HepG2 (cell line): ENCODE measurements at regions not wholly inside any gene's neighbourhood (a gene's known extent, or its start where the extent isn't known, plus 50 kb on each side); places are given as distances from the start of the nearest gene placed in this dataset.

Experiments
- ATAC-seq: fragments of 200-7000 bp; cut with Tn5 transposase; 3 replicates; pipeline ENCODE4 v1.9.1; 2020; ENCODE audit warnings: mild to moderate bottlenecking, moderate library complexity
- BruUV-seq: library from RNA; stranded (reverse); fragments of 400-500 nt; replicated peaks from 2 replicates; lab custom pipeline; 2021; lab: Mats Ljungman, UMichigan
- CTCF ChIA-PET: fragments of 300-600 bp; formaldehyde crosslinking; extraction: SDS; loops from one replicate; lab custom pipeline; 2021; ENCODE audit warnings: low total read pairs, inconsistent platforms, low intra/inter-chr PET ratio; lab: Yijun Ruan, JAX
- POLR2A ChIA-PET: fragments of 350-600 bp; sonication (Branson Sonifier 250); formaldehyde crosslinking; loops from one replicate; lab custom pipeline; 2020; ENCODE audit warnings: antibody characterized with exemption, inconsistent platforms; lab: Yijun Ruan, JAX
- DNase-seq: peaks from one replicate; pipeline ENCODE4 v3.0.0-alpha.2; 2015; ENCODE audit warnings: low spot score
- FAIRE-seq: peaks from 3 replicates; lab custom pipeline; 2011; peaks lifted over from hg19 to GRCh38; lab: Jason Lieb, UNC
- H2AFZ ChIP-seq: one replicate; pipeline ENCODE4 v1.6.1; 2011; ENCODE audit warnings: low read length, inconsistent platforms
- H3K27ac ChIP-seq: fragments of 300-600 bp; 3 replicates; pipeline ENCODE4 v1.8.0; 2011; ENCODE audit warnings: mixed run types, mild to moderate bottlenecking, mixed read lengths, low read length, inconsistent platforms; ENCODE audit not compliant: insufficient read depth; ENCODE audit errors: extremely low read length
- H3K27me3 ChIP-seq, 2 experiments: fragments of 200-600 bp in 1 of 2; 2 replicates in 1 of 2; 3 replicates in 1 of 2; pipeline versions ENCODE4 v1.6.0 to v1.8.0; 2011; ENCODE audit warnings: low read length in 2 of 2, mild to moderate bottlenecking in 2 of 2, moderate library complexity in 2 of 2, inconsistent platforms in 1 of 2; ENCODE audit not compliant: insufficient read depth in 2 of 2, control insufficient read depth in 1 of 2
- H3K36me3 ChIP-seq, 2 experiments: fragments of 200-600 bp in 1 of 2; replicated peaks in 1 of 2; 2 replicates in 1 of 2; 3 replicates in 1 of 2; pipeline versions ENCODE4 v1.5.1 to v1.8.0; 2011; ENCODE audit warnings: low read length in 2 of 2, inconsistent platforms in 1 of 2; ENCODE audit not compliant: insufficient read depth in 2 of 2, control insufficient read depth in 1 of 2
- H3K4me1 ChIP-seq: 2 replicates; pipeline ENCODE4 v1.5.1; 2012; ENCODE audit warnings: low read length, inconsistent platforms; ENCODE audit not compliant: insufficient read depth
- H3K4me2 ChIP-seq: 2 replicates; pipeline ENCODE4 v1.6.0; 2011; ENCODE audit warnings: low read depth, low read length, inconsistent platforms
- H3K4me3 ChIP-seq, 3 experiments: fragments of 200-600 bp in 1 of 3; sonication (generic), shearing (Covaris generic) in 1 of 3; replicated peaks in 1 of 3; 2 replicates each; pipeline ENCODE4 v1.5.1; 2011 to 2016; ENCODE audit warnings: low read length in 3 of 3, inconsistent platforms in 2 of 3, low read depth in 2 of 3, mild to moderate bottlenecking in 2 of 3, control low read depth in 1 of 3, mixed read lengths in 1 of 3; ENCODE audit not compliant: insufficient read depth in 1 of 3
- H3K79me2 ChIP-seq: one replicate; pipeline ENCODE4 v1.6.1; 2011; ENCODE audit warnings: low read length, inconsistent platforms; ENCODE audit not compliant: insufficient read depth
- H3K9ac ChIP-seq: 2 replicates; pipeline ENCODE4 v1.6.0; 2011; ENCODE audit warnings: mild to moderate bottlenecking, low read depth, low read length, inconsistent platforms; ENCODE audit not compliant: insufficient read depth
- H3K9me3 ChIP-seq: 2 replicates; pipeline ENCODE4 v1.5.1; 2012; ENCODE audit warnings: mild to moderate bottlenecking, low read length
- H4K20me1 ChIP-seq: 2 replicates; pipeline ENCODE4 v1.6.0; 2011; ENCODE audit warnings: inconsistent platforms, mild to moderate bottlenecking, low read length, moderate library complexity; ENCODE audit not compliant: insufficient read depth
- ARID4A ChIP-seq: sonication (generic); formaldehyde crosslinking; IDR thresholded peaks from 2 replicates; pipeline ENCODE4 v1.5.0; 2020; ENCODE audit warnings: mild to moderate bottlenecking, missing genetic modification reagents, borderline replicate concordance
- ATM ChIP-seq: fragments of 450-650 bp; IDR thresholded peaks from 2 replicates; pipeline ENCODE4 v1.7.1; 2017; ENCODE audit warnings: mild to moderate bottlenecking, borderline replicate concordance
- ATRX ChIP-seq: sonication (generic); formaldehyde crosslinking; IDR thresholded peaks from 2 replicates; pipeline ENCODE4 v1.4.0; 2020; ENCODE audit warnings: missing genetic modification reagents, borderline replicate concordance
- DDIT3 ChIP-seq: sonication (generic); formaldehyde crosslinking; IDR thresholded peaks from 2 replicates; pipeline ENCODE4 v1.4.0; 2020; ENCODE audit warnings: mild to moderate bottlenecking, missing genetic modification reagents
- FOXA1 ChIP-seq, 2 experiments: fragments of 450-650 bp in 1 of 2; sonication (generic) in 1 of 2; formaldehyde crosslinking in 1 of 2; IDR thresholded peaks; 2 replicates each; pipeline versions ENCODE4 v1.4.0 to v1.6.1; 2016 to 2020; ENCODE audit warnings: missing genetic modification reagents in 1 of 2
- SOX13 ChIP-seq, 3 experiments: fragments of 450-650 bp in 1 of 3; sonication (generic) in 1 of 3; formaldehyde crosslinking in 1 of 3; IDR thresholded peaks in 2 of 3; conservative IDR thresholded peaks in 1 of 3; 2 replicates each; pipeline versions ENCODE4 v1.5.0 to v1.6.1; 2016 to 2020; ENCODE audit warnings: antibody characterized with exemption in 1 of 3, mild to moderate bottlenecking in 1 of 3, missing compliant biosample characterization in 1 of 3, missing genetic modification reagents in 1 of 3, moderate library complexity in 1 of 3
- XBP1 ChIP-seq: sonication (generic); formaldehyde crosslinking; IDR thresholded peaks from 2 replicates; pipeline ENCODE4 v1.5.0; 2020; ENCODE audit warnings: missing genetic modification reagents
- ZFP36L2 ChIP-seq: sonication (generic); formaldehyde crosslinking; IDR thresholded peaks from 2 replicates; pipeline ENCODE4 v1.4.0; 2020; ENCODE audit warnings: missing genetic modification reagents
- ZHX1 ChIP-seq: sonication (generic); formaldehyde crosslinking; IDR thresholded peaks from 2 replicates; pipeline ENCODE4 v1.8.1; 2022; ENCODE audit warnings: low read depth, mild to moderate bottlenecking, missing genetic modification reagents
- ZKSCAN5 ChIP-seq: sonication (generic); formaldehyde crosslinking; IDR thresholded peaks from 2 replicates; pipeline ENCODE4 v1.5.1; 2020; ENCODE audit warnings: mild to moderate bottlenecking, missing genetic modification reagents
- ZNF550 ChIP-seq: sonication (generic); formaldehyde crosslinking; IDR thresholded peaks from 2 replicates; pipeline ENCODE4 v1.4.0; 2020; ENCODE audit warnings: mild to moderate bottlenecking, missing genetic modification reagents, borderline replicate concordance
- WGBS: methylation state at CpG from one replicate; pipeline ENCODE4 v1.1.6; 2017; ENCODE audit warnings: low lambda C conversion rate; 5-methylcytosine and 5-hydroxymethylcytosine counted together
- in situ Hi-C: cut with HindIII; loops from 2 replicates; pipeline ENCODE4 v1.10.0; 2017; ENCODE audit warnings: low pct_unique_long_range_greater_than_20kb; ENCODE audit not compliant: extremely low pct_ligation_motif_present
- intact Hi-C: fragments of 100-400 bp; cut with micrococcal nuclease; formaldehyde crosslinking; loops from one replicate; pipeline ENCODE4 v1.10.0; 2022; ENCODE audit not compliant: unreplicated experiment

GRCh38 chr4:174396599-174397110 is 112.9 kb downstream of the CEP44 start (continued):
- TF ChIP-seq ZHX1 (CRISPR knock-in tag), result no peak
- no peak for TF ChIP-seq DDIT3 (CRISPR knock-in tag)
- TF ChIP-seq FOXA1 (IDR thresholded peaks at IDR 0.05), result no peak
- TF ChIP-seq FOXA1 (CRISPR knock-in tag; IDR thresholded peaks at IDR 0.05), result no peak
- no peak for TF ChIP-seq ZNF550
- TF ChIP-seq ZFP36L2, result no peak

GRCh38 chr4:174394915-174395314 is 111.2 kb downstream of the CEP44 start:
- intact Hi-C loops, result no loop called here
- CTCF ChIA-PET, result no interaction called here
- Histone ChIP-seq H3K4me2 (no peak overlapping the region), H4K20me1 (no peaks in the 10 kb centered on the region), H3K36me3 (no peaks in the 10 kb centered on the region)
- DNase-seq, result no peak
- TF ChIP-seq ARID4A (CRISPR knock-in tag), result no peak
- TF ChIP-seq ATM, result no peak
- no peak for TF ChIP-seq ATRX (CRISPR knock-in tag)
- no peak for TF ChIP-seq ZKSCAN5 (CRISPR knock-in tag)
- no peak for TF ChIP-seq XBP1
- no peak for TF ChIP-seq SOX13 (IDR thresholded peaks at IDR 0.05)
- TF ChIP-seq SOX13 (CRISPR knock-in tag; conservative IDR thresholded peaks at IDR 0.05 in 1 of 2, IDR thresholded peaks at IDR 0.05 in 1 of 2), result no peak
- TF ChIP-seq, all 625 proteins: peak for 0
- no TSS peak for BruUV-seq
- ATAC-seq (no peak), FAIRE-seq (no peak)
- Histone ChIP-seq H3K4me3 (no peak overlapping the region), H2AFZ (no peak overlapping the region), H3K9me3 (no peaks in the 10 kb centered on the region), H3K79me2 (no peaks in the 10 kb centered on the region), H3K27ac (no peak overlapping the region), H3K27me3 (no peaks in the 10 kb centered on the region), H3K4me1 (no peaks in the 10 kb centered on the region), H3K9ac (no peak overlapping the region)
- 4% methylated on average over 2 of the region's 2 CpGs for WGBS
- POLR2A ChIA-PET, result no interaction called here
- in situ Hi-C loops, result no loop called here
